Effector memory CD8-positive, alpha-beta T cell (primary cell): ENCODE measurements at regions not wholly inside any gene's neighbourhood (a gene's known extent, or its start where the extent isn't known, plus 50 kb on each side); places are given as distances from the start of the nearest gene placed in this dataset.
A peak's percentile ranks its signal among the peaks of the same experiment; 100 is the strongest.

Experiments
- ATAC-seq: fragments of 150-1000 bp; cut with Tn5 transposase; replicated peaks from 2 replicates; pipeline ENCODE4 v1.10.0; 2021; ENCODE audit warnings: mild to moderate bottlenecking, moderate library complexity
- DNase-seq, 3 experiments: peaks; one replicate each; pipeline ENCODE4 v3.0.0; 2021
- H3K27ac Mint-ChIP-seq, 2 donors: one replicate each; pipeline ENCODE4 v1.8.0; 2022; ENCODE audit warnings: mild to moderate bottlenecking in 2 of 2, mixed read lengths in 2 of 2, moderate library complexity in 2 of 2
- H3K27me3 Mint-ChIP-seq, 2 donors: one replicate each; pipeline ENCODE4 v1.8.0; 2022; ENCODE audit warnings: mixed read lengths in 2 of 2
- H3K36me3 Mint-ChIP-seq: one replicate; pipeline ENCODE4 v1.8.0; 2022; ENCODE audit warnings: mild to moderate bottlenecking, moderate library complexity, mixed read lengths; ENCODE audit not compliant: insufficient read depth
- H3K4me1 Mint-ChIP-seq, 2 donors: one replicate each; pipeline ENCODE4 v1.8.0; 2022; ENCODE audit warnings: low read depth in 2 of 2, mixed read lengths in 2 of 2
- H3K4me3 Mint-ChIP-seq, 2 donors: one replicate each; pipeline ENCODE4 v1.8.0; 2022; ENCODE audit warnings: mild to moderate bottlenecking in 2 of 2, mixed read lengths in 2 of 2, moderate library complexity in 2 of 2
- H3K9me3 Mint-ChIP-seq, 2 donors: one replicate each; pipeline ENCODE4 v1.8.0; 2022; ENCODE audit warnings: mixed read lengths in 2 of 2

DNA sequence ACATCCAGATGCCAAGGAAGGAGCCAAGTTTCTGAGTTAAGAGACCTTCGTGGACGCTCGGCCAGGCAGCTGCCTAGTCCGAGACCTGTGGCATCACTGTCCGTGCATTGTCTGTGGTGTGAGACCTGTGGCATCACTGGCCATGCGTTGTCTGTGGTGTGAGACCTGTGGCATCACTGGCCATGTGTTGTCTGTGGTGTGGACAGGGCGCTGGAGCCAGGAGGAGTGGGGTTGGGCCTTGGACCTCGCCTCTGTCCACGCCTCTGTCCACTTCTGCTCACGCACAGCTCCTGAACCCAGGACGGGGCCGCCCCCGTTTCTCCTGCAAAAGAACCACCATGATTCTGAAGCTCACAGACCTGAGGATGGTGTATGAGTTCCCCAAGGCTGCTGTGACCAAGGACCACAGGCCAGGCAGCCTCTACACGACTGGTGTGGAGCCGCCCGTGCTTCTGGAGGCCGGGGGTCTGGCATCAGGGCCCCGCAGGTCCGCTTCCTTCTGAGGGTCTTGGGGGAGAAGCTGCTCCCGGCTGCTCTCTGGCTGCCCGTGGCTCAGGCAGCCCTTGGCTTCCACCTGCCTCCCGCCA, 1218.3 kb downstream of the BRD1 start:
- DNase-seq (no peak), ATAC-seq (no peak)
- Mint-ChIP-seq H3K36me3 (no peaks in the 10 kb centered on the region), H3K4me3 (no peak overlapping the region), H3K27ac (no peak overlapping the region), H3K4me1 (no peaks in the 10 kb centered on the region), H3K9me3 (peaks cover 11% of the 10 kb centered on the region in 2 donors), H3K27me3 (no peaks in the 10 kb centered on the region)

DNA sequence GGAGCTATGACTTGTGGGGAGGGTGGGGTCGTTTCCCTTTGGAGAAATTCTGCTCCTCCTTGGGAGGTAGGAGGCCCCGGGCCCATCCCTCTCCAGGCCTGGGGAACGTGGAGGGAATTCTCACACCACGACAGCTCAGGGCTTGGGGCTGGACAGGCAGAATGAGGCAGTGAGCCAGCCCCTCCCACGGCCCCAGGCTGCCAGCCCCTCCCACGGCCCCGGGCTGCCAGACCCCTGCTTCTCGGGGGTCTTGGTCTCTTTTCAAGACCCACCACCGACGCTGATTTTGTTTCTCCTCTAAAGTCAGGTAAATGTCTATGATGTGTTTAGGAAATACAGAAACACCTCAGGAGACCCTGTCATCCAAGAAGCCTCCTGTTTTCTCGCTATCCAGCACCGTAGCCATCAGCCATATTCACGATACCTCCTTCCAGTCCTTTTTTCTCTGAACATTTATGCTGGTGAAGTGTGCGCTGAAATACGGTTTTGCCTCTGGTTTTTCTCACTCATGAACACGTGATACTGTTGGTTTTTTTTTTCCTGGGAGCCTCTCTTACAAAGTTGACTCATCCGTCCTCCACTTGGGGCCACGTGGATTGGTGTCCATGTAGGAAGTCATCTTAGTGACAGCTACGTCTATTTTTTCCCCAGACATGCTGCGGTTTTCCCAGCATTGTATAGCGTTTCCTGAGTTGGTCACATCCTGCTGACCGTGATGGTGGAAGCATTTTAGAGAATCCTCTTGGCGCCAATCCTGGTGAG, 1219.6 kb downstream of the BRD1 start:
- no peaks in the 10 kb centered on the region for H3K4me1 Mint-ChIP-seq
- no peak overlapping the region for H3K4me3 Mint-ChIP-seq
- H3K9me3 Mint-ChIP-seq = peaks cover 11% of the 10 kb centered on the region in 2 donors
- H3K36me3 Mint-ChIP-seq = no peaks in the 10 kb centered on the region
- no peak for DNase-seq
- no peaks in the 10 kb centered on the region for H3K27me3 Mint-ChIP-seq
- ATAC-seq = no peak
- H3K27ac Mint-ChIP-seq = no peak overlapping the region

DNA sequence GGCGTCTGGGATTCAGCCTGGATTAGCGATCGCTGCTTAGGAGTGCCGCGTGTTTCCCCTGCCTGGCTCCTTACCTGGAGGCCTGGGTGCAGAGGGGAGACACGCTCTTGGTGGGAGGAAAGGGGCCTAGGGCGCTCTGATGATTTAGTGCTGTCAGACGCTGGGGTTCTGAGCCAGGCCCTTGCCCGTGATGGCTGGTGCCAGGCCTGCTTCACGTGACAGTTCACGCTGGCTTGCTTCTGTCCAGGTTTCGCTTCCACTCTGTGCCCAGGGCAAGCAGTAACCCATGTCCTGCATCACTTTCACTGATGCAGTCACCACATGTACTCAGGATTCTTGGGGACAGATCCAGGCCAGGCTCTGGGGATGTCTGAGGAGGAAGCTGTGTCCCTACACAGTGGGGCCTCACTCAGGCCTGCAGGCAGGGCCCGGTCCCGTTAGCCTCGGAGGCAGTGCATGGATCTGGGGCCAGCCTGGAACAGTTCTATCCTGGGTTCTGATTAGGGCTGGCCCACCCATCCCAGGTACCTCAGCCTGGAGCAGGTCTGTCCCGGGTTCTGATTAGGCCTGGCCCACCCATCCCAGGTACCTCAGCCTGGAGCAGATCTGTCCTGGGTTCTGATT, 1220.9 kb downstream of the BRD1 start:
- H3K4me3 Mint-ChIP-seq = no peak overlapping the region
- H3K36me3 Mint-ChIP-seq = no peaks in the 10 kb centered on the region
- H3K27ac Mint-ChIP-seq = no peak overlapping the region
- DNase-seq = no peak
- peaks cover 11% of the 10 kb centered on the region in 2 donors for H3K9me3 Mint-ChIP-seq
- no peaks in the 10 kb centered on the region for H3K27me3 Mint-ChIP-seq
- H3K4me1 Mint-ChIP-seq = no peaks in the 10 kb centered on the region
- no peak for ATAC-seq

DNA sequence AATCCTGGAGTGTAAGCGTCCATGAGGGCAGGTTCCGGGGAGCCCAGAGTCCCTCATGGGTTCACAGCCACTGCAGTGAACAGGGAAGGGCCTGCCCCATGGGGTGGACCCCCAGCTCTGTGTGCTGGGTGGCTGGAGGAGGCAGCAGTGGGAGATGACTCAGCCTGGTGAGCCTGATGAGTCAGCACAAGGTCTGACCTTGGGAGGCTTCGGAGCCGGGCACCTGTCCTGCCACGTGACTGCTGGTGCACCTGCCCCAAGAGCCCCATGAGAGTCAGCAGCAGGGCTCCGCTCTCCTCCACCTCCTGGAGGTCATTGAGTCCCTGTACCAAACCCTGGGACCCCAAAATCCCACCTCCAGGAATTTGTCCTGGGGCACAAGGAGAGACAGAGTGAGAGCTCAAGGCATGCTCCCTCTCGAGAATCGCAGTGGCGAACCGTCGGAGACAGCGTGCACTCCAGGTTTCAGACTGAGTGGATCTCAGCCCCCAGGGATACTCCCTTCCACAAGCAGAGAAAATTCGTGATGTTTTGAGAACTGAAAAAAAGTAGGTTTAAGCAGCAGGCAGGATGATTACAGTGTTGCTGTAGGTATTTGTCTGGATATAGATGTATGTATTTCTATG, 1221.7 kb downstream of the BRD1 start:
- peaks cover 11% of the 10 kb centered on the region in 2 donors for H3K9me3 Mint-ChIP-seq
- no peak overlapping the region for H3K27ac Mint-ChIP-seq
- no peak for ATAC-seq
- no peaks in the 10 kb centered on the region for H3K36me3 Mint-ChIP-seq
- H3K4me1 Mint-ChIP-seq = no peaks in the 10 kb centered on the region
- H3K27me3 Mint-ChIP-seq = no peaks in the 10 kb centered on the region
- no peak for DNase-seq
- no peak overlapping the region for H3K4me3 Mint-ChIP-seq

DNA sequence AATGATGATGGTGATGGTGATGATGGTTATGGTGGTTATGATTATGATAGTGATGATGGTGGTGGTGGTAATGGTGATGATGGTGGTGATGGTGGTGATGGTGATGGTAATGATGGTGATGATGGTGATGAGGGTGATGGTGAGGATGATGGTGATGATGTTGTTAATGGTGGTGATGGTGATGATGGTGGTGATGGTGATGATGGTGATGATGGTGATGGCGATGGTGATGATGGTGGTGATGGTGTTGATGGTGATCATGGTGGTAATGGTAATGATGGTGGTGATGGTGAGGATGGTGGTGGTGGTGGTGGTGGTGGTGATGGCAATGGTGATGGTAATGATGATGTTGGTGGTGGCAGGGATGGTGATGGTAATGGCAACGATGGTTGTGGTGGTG, 1222.5 kb downstream of the BRD1 start:
- ATAC-seq (no peak), DNase-seq (no peak)
- Mint-ChIP-seq H3K4me3 (no peak overlapping the region), H3K36me3 (no peaks in the 10 kb centered on the region), H3K27me3 (no peaks in the 10 kb centered on the region), H3K4me1 (no peaks in the 10 kb centered on the region), H3K9me3 (peaks cover 11% of the 10 kb centered on the region in 2 donors), H3K27ac (no peak overlapping the region)

DNA sequence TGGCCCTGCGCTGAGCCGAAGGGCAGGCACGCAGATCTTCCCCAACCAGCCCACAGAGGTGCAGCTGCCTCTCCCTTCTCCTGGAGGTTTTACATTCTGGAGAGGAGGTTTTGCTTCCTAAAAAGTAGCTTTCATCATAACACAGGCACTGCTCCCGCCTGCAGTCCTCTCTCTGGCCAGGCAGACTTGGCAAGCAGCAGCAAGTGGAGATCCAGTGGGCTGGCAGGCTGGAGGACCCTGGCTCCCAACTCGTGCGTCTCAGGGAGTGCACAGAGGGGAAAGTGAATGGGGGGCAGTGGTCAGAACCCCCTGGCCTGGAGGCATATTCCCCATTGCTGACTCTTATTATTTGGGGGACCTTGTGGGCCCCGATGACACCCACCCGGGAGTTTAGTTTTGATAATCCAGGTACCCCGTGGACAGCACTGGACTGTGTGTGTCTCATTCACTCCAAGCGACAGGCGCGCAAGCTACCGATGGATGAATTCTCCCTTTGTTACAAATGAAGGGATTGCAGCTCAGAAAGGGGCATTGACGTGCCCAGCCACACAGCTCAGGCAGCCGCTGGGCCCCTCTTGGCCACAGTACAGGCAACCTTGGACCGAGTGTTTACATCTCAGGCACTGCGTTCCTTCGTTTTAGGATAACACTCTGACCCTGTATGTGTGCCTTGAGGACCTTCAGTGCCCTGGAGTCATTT, 1223.9 kb downstream of the BRD1 start:
- ATAC-seq (no peak), DNase-seq (no peak)
- Mint-ChIP-seq H3K27ac (no peak overlapping the region), H3K36me3 (no peaks in the 10 kb centered on the region), H3K4me3 (no peak overlapping the region), H3K9me3 (peaks cover 11% of the 10 kb centered on the region in 2 donors), H3K27me3 (no peaks in the 10 kb centered on the region), H3K4me1 (no peaks in the 10 kb centered on the region)

DNA sequence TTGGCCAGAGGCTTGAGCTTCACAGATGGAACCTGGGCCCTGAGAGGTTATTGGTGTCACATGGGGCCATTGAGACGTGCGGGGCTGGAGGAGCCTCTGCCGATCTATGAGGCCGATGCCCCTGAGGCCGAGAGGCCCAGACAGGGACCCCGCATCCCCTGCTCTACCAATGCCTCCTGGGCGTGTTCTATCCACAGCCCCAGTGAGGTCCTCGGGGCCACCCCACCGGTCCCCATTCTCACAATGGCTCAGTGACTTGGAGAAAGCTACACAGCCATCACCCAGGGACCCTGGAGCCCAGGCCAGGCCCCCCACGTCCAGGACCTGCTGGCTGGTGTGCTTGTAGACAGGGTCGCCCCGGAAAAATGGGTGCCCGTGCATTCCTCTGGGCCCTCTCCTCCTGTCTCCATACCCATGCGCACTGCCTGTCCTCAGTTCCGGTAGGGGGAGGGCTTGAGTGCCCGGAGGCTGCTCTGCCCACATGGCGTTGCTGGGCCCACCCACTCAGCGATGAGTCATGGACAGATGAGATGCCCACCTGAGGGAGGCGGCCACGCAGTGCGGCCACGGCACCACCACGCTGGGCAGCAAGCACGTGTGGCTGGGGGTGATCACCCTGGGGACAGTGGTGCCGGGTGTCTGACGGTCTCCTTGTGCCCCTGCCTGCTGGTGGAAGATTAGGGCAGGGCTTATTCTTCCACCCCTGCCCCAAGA, 1224.7 kb downstream of the BRD1 start:
- H3K4me3 Mint-ChIP-seq = no peak overlapping the region
- DNase-seq (no peak), ATAC-seq (no peak)
- H3K36me3 Mint-ChIP-seq = no peaks in the 10 kb centered on the region
- no peaks in the 10 kb centered on the region for H3K4me1 Mint-ChIP-seq
- no peaks in the 10 kb centered on the region for H3K27me3 Mint-ChIP-seq
- H3K27ac Mint-ChIP-seq = no peak overlapping the region
- H3K9me3 Mint-ChIP-seq = peaks cover 8 to 11% of the 10 kb centered on the region in 2 donors

DNA sequence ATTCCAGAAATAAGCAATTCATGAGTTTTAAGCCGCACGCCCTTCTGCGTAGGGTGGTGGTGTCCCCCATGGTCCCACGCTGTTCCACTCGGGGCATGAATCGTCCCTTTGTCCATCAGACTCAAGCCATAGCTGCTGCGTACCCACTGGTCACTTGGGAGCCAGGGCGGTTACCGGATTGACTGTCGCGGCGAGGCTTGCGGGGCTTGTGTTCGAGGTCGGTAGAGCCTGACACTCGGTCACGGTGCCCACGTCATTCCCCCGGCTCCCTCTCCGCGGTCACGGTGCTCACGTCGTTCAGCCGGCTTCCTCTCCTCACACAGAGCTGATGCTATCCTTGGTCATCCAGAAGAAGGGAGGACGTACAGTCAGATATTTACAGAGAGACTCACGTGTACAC, 1227.0 kb downstream of the BRD1 start:
- DNase-seq = no peak
- Mint-ChIP-seq H3K36me3 (no peaks in the 10 kb centered on the region), H3K4me3 (no peak overlapping the region), H3K27me3 (no peaks in the 10 kb centered on the region), H3K27ac (no peak overlapping the region), H3K4me1 (no peaks in the 10 kb centered on the region), H3K9me3 (peaks cover 6 to 11% of the 10 kb centered on the region in 2 donors)
- no peak for ATAC-seq

DNA sequence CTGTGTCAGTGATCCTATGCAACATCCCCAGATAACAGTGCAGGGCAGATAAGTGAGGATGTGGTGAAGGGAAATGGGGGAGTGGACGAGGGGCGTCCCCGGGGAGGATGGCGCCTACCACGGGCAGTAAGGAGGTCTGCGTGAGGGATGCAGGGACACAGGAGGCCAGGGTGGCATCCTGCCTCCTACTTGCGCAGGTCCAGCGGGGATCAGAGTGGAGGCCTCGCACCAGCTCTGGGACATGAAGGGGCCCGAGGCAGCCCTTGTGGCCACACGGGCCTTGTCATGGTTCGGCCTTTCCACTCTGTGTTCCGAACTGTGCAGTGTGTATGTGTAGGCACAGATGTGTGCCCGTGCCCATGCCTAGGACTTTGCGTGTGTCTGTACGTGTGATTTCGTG, 1227.5 kb downstream of the BRD1 start:
- H3K9me3 Mint-ChIP-seq = peaks cover 6 to 8% of the 10 kb centered on the region in 2 donors
- H3K27ac Mint-ChIP-seq = no peak overlapping the region
- no peaks in the 10 kb centered on the region for H3K27me3 Mint-ChIP-seq
- no peaks in the 10 kb centered on the region for H3K36me3 Mint-ChIP-seq
- H3K4me3 Mint-ChIP-seq = no peak overlapping the region
- no peak for ATAC-seq
- no peaks in the 10 kb centered on the region for H3K4me1 Mint-ChIP-seq
- DNase-seq = no peak

DNA sequence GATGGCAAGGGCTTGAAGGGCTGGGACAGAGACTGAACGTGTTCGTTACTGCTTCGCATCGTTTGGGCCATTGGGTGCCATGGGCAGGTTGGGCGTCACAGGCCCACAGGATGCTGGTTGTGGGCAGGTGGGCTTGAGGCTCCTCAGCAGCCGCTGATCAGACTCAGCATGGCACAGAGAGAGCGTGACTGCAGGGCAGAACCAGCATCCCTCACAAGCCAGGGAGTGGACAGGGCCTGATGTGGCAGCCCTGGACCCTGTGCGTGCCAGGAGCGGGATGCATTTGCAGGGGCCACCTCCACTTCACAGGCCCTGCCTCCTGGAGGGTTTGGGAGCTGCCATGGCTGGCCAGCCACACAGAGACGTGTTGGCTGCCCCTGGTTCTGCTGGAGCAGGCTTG, 1228.3 kb downstream of the BRD1 start:
- ATAC-seq = no peak
- DNase-seq = no peak
- peaks cover 0 to under 1% of the 10 kb centered on the region in 2 donors for H3K27me3 Mint-ChIP-seq
- H3K4me3 Mint-ChIP-seq = no peak overlapping the region
- H3K9me3 Mint-ChIP-seq = no peaks in the 10 kb centered on the region
- H3K36me3 Mint-ChIP-seq = no peaks in the 10 kb centered on the region
- H3K27ac Mint-ChIP-seq = no peak overlapping the region
- H3K4me1 Mint-ChIP-seq = no peaks in the 10 kb centered on the region

DNA sequence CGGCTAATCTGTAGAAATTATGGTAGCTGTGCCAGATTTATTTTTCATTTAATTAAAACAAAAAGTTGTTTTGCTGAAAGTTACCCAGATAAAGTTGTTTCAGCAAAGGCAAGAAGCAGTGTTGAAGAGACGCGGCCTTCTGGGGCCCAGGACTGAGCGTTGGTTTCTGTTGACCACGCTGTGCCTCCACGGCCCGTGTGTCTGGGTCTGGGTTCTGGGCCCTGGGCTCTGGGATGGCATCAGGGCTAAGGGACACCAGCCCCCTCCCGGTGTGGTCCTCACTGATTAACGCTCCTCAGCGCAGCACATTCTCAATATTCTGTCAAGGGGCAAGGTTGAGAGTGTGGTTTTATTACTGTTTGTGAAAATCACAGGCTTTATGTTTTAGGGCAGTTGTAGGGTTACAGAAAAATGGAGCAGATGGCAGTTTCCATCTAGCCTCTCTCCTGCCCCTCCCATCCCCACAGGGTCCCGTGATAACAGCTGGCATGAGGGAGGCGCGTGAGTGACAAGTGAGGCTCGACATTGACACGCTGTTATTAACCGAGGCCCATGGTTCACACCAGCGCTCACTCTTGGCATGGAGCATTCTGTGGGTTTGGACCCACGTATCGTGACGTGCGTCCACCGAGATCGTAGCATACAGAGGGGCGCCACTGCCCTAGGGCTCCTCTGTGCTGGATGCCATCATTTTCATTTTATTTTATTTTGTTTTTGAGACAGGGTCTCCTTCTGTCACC, 1231.4 kb downstream of the BRD1 start:
- Mint-ChIP-seq H3K9me3 (no peaks in the 10 kb centered on the region), H3K27ac (peak overlapping the region in 1 of 2 donors; percentile 44), H3K36me3 (no peaks in the 10 kb centered on the region), H3K4me1 (no peaks in the 10 kb centered on the region), H3K4me3 (no peak overlapping the region), H3K27me3 (peaks cover 0 to 18% of the 10 kb centered on the region in 2 donors)
- ATAC-seq (no peak), DNase-seq (no peak)

DNA sequence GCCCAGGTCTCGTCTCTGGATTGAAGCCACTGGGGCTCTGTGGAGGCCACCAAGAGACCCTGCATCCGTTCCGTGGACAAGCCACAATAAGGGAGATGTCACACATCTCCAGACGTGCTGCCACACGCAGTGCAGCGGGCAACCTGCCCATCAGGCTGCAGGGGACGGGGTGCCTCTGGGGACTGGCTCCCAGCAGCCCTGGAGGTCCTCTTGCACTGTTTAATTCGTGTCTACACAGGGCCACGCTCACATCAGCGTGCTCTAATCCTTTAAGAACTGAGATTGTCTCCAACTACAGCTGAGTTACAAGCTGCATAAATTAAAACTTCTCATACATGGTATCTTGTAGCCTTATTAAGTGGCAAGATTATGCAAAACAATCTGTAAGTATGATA, 1232.2 kb downstream of the BRD1 start:
- no peak overlapping the region for H3K4me3 Mint-ChIP-seq
- H3K4me1 Mint-ChIP-seq = no peaks in the 10 kb centered on the region
- peaks cover 0 to 18% of the 10 kb centered on the region in 2 donors for H3K27me3 Mint-ChIP-seq
- H3K9me3 Mint-ChIP-seq = no peaks in the 10 kb centered on the region
- H3K27ac Mint-ChIP-seq = no peak overlapping the region
- ATAC-seq (no peak), DNase-seq (no peak)
- no peaks in the 10 kb centered on the region for H3K36me3 Mint-ChIP-seq
